T-helper 2 cell treated with Interferon-gamma antibody and Interleukin-4, amounts not matched to agents 100 ng/mL and 5 ng/mL, for 36 hours (primary cell): ENCODE measurements at regions not wholly inside any gene's neighbourhood (a gene's known extent, or its start where the extent isn't known, plus 50 kb on each side); places are given as distances from the start of the nearest gene placed in this dataset.
"Not testable (repeated sequence)": the region's sequence is repeated elsewhere in the genome, so short reads cannot be mapped to it uniquely, and the experiment has no call there.

ENCODE experiments used
- intact Hi-C: fragments of 100-400 bp; cut with micrococcal nuclease; formaldehyde crosslinking; loops from one replicate; pipeline ENCODE4 v1.15.1; 2023

DNA sequence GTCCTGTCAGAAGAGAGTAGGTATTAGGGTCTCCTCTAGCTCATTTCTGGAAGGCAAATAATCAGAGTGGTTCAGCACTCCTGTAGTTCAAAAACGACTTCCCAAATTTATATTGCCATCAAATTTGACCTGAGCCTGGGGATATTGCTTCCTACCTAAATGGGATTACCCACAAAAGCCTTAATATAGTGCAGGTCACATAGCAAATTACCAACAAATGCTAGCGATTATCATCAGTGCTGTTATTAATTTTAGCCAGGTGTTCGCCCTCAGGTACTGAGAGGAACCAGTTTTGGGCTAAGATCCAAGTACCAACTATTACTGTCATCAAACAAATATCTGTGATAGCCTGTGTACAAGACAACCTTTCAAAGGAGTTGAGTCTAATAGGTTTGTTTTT is 661.8 kb upstream of the PTBP2 start:
- intact Hi-C loops = no loop called here

DNA sequence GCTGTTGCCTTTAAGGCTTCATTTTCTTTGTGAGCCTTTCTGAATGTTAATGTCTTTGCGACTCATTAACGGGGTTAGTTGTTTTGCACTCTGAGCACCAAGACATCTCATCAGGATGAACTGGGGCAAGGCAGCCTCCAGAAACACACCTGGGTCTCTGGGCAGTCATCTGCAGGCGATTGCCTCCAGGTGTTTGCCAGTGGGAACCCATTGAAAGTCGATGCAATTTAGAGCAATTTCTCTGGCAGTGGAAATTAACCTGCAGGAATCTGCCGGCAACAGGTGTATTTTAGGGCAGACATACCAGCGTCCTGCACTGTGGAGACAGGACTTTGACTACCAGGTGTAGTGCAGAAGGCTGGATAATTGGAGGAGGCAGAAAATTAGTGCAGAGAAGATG is 661.0 kb upstream of the PTBP2 start:
- intact Hi-C loops = no loop called here

DNA sequence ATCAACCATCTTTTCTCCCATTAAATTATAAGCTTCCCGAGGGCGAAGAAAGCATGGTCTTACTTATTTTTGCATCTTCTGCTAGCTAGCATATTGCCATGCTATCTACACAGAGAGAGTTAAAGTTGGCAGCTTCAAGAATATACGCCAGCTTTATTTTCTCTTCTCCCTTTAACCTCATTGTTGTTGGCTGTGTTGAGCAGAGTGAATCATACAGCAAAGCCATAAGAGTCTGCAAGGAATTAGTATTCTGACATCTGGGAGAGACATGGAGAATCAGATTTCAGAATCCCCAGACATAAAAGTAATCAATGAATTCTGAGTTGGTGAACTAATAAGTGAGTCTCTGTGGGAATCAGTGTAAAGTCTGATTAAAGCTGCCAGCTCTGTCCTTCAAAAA is 649.6 kb upstream of the PTBP2 start:
- intact Hi-C loops = no loop called here

DNA sequence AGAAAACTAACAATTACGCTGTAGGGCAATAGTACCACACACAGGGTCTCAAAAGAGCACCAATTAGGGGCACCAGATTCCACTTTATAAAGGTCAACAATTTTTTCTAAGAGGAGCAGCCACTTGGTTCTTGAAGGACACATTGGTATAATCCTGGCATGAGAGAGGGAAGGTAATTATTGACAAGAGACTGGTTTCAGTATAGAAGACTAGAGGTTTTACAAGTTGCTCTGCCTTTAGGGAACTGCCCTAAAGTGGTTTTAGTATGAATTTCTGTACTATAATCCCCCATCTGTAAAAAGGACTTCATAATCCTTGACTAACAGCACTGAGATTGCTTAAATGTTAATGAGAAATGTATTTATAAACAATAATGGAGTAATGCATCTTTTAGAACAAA is 648.5 kb upstream of the PTBP2 start:
- intact Hi-C loops = no loop called here

DNA sequence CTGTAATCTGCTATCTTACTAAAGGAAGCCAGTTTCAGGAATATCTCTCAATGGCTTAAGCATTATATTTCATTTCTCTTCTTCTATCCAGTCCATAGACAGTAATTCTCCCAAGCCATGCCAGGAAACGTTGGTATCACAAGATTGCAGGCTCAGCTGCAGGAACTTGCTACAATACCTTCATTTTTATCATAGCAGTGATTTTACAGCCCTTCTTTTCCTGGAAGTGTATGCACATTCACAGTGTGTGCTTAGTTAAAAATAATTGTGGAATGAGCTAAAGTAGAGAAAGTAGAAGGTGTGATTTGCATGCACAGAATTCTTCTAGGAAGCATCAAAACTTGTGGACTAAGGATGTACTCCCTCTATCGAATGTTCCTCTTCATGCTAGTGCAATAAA is 647.2 kb upstream of the PTBP2 start:
- intact Hi-C loops = no loop called here

DNA sequence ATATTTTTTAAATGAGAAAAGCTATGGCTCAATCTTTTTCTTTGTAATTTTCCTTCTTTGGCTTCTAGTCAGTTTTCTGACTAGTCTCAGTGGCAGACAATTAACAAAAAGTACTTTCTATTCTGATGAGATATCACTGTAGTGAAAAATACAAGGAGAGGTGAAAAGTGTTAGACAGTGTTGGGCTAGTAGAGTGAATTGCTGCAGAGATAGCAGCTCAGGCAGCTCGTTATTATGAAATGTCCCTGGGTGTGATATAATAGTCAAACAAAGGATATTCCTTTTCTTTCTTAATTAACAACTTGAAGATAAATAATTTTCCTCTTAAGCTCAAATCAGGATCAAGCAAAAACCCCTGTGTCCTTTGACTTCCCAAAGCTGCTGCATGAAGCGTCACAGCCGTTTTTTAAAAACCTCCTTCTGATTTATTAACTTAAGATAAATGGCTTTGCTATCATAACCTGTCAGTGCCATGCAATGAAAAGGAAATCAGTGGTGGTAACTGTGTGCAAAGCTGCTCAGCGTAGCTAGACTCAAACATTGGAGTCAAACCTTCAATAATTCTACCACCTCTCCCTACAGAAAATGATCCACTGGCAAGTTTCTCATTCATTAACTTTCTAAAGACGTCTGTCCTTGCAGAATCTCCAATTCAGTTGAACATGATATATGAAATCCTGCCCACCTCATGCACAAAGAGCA is 646.6 kb upstream of the PTBP2 start:
- intact Hi-C loops = no loop called here

DNA sequence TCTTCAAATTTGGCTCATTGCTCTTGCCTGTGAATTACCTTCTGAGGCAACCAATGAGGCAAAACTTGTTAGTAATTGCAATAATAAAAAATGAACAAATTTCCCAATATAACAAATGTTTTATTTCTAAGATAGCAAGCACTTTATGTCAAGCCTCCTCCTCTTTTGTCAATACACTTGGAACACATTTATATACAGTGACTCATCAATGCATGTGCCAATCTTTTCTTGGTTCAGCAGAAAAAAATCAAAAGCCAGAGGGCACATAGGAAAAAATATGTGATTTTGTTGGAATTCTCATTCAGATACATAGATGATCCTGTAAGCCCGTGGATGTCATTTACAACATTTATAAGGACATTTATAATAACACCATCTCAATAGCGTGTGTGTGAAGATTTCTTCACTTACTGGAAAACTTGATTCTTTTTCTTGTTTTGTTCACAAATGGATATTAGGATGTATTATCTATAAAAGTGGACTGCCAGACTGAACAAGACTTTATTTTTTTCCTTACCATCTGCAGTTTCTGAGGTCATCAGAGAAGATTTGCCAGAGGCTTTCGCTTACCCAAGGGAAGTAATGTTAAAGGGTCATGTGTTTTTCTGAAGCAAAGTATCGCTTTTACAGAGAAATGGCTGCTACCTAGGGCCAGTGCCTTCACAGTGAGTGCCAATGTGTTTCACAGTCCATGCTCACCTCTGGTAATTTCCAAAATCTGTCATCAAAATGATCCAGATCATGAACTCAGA is 645.7 kb upstream of the PTBP2 start:
- intact Hi-C loops = no loop called here

DNA sequence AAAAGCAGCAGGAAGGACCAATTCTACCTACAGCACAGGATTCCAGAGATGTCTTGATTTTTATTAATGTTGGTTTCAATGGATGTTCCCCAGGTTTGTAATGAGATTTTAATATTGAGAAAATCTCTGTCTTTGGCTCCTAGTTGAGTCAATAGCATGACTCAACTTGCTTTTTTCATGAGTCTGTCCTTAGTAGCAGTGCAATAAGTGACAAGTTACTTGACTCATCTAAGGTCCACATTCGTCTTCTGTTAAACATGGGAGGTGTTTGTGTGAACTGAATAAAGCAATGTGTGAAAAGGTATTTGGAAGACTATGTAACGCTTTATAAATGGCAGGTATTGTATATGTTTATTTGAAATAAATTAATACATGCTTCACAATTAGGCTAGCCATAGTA is 645.0 kb upstream of the PTBP2 start:
- intact Hi-C loops = no loop called here

DNA sequence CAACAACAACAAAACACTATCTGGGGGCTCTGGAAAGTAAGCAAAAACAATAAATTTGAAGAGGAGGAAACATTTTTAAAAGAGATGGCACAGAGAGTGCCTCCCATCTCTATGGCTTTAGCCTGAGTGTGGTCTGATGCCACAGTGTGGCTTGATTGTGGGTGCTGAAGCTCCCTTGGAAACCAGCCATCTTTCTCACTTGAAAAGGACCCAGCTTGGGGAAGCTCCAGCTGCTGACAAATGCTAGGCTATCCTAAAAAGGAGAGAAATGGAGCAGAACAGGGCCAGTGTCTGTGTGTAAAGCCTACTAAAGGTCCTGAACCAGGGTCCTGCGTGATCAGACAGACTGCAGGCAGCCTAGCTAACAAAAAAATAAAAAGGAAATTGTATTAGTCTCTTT is 642.0 kb upstream of the PTBP2 start:
- intact Hi-C loops = no loop called here

DNA sequence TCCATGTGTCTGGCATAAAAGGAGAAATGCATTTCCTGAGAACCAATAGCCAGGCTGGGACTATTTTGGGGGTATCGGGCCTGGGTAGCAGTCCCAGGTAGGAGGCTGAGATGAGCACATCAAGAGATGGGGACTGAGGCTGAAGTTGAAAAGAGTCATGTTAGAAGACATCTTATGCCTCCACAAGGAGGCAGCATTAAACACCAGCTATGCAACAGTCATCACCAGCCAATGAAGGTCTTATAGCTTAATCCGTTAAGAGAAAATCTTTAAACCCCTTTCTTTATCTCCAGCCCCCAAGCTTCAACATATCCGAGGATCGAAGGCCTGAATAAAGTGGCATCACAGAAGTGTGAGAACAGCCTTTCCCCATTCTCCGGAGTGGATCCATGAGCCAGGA is 640.7 kb upstream of the PTBP2 start:
- intact Hi-C loops = no loop called here

DNA sequence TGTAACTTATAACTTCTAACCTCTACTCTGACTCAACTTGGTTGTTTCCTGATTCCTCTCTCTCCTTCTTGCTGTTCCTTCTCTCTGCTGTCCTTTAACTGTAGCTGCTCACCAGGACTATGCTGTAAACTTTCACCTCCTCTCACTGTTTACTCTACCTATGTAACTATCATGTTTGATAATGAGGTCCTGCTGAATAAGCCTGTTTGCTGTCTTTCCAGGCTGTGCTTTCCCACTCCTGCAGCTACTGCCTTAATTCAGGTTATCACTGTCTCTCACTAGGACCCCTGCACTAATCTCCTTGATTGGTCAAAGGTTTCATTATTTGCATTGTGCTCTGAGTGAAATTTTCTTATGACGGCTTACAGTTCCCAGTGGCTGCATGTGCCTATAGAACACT is 633.9 kb upstream of the PTBP2 start:
- intact Hi-C loops = no loop called here

DNA sequence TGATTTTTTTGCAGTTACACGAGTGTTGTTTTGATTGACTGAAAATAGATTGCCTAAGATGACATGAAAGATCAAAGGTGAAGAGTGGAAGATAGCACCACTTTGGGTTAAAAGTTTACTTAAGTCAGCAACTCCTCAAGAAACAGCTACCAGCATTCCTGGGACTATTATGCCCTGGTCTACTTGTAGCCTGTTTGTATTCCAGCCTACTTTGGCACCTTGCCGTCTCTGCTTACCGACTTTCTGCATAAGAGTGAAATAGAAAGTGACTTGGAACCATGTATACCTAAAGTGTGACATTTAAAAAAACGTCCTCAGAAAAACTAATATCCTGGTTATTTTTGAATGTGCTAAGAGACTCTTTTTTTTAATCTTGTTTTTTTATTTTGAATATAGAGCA is 631.5 kb upstream of the PTBP2 start:
- intact Hi-C loops = no loop called here

DNA sequence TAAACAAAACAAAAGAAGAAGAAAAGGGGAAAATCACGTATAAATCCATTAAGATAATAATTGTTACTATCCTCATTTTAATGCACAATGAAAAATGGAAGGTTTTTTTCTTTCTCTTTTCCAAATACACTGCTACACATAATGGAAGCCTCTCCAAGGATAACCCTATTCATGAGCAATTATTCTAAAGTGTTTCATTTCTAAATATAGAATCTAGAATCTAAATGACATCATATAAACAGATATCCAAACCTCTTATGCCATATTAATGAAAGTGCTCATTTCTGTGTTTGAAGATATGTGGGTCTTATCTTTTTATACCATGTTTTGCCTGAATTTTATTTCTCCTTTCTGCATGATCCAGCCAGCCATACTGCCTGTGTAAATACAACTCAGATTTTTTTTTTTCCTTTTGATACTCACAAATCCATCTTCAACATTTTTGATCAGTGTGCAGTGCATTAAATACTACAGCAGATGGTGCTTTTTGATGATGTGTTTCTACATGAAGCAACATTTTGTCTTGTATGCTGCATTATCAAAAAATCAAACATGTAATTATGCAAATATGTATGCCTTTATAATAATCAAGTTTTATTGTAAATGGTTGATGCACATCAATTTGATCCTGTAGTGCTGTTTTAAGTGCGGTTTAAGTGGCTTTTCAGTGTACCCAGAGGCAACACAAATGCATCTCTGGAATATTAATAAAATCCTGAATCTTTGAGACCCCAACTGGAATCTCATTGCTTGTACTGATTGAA is 625.6 kb upstream of the PTBP2 start:
- intact Hi-C loops = no loop called here

DNA sequence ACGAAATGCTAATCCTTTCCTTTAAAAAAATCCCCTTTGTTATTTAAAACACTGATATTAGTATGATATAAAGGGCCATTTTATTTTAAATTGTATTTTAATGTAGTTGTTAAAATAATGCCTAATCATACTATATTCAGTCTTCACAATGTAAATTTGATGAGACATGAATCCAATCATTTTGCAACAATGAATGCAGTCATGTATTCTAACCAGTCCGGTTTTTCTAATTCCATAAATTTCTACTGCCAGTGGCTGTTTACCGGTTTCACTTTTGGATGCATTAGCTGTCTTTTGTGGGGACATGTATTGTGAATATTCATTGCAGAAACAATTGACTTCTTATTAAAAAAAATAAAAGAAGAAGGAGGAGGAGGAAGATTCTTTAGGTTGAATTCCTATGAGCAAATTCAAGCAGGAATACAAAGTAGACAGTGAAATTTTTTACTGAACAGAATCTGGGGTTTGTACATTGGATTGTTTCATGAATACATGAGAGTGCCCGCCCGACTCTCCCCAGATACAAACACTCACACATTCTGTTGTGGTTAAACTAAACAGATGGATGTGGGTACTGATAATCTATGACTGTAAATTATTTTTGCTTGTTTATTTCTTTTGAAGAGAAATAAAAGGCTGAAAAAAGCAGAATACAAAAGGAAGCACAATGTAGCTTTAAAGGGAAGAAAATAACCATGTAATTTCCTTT is 624.8 kb upstream of the PTBP2 start:
- intact Hi-C loops = no loop called here

DNA sequence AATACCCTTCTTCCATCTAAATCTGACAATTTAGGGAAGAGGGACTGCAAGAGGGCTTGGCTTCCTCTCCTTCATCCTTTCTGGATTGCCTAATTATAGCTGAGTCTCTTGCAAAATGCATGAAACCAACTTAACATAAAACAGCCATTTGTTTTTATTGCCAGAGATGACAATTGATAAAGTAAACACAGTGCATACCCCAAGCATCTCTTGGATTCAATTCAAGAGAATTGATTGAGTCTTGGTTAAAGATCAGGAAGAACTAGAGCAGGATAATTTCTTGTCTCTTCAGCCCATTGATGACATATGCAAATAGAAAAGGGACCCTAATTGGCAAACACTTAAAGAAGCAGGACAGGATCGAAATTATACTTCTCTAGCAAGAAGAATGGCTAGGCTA is 617.1 kb upstream of the PTBP2 start:
- intact Hi-C loops = no loop called here

DNA sequence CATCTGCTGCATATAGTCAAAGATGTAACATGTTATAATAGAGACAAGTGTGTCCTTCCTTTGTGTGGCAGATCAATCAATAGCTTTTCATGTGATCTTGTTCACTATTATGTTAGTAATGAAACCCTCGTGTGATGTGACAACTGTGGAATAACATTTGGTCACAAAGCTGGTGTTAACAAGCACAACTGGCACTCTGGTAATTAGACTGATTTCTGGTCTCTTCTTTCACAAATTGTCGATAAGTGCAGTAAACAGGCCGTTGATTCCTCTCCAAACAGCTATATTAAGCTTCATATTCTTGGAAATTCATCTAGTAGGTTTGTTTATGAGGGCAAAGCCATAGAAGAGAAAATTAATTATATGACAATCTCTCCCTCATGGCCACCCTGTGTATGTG is 616.7 kb upstream of the PTBP2 start:
- intact Hi-C loops = no loop called here

DNA sequence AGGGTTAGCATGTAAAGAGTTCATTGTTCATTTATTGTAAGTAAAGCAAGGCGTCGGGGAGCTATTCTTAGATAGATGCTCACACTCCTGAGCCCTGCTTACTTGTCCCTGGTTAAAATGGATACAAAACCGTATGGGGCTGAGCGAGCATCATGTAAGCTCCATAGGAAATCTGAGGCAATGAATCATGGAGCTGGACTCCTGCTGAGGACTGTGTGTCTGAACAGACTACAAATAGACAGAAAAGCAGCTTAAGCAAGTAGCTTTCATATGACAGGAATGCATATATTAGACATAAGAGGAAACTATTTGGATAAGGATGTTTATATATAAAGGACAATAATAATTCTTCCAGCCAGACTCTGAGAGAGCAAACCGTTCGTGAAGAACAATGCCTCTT is 604.9 kb upstream of the PTBP2 start:
- intact Hi-C loops = no loop called here

DNA sequence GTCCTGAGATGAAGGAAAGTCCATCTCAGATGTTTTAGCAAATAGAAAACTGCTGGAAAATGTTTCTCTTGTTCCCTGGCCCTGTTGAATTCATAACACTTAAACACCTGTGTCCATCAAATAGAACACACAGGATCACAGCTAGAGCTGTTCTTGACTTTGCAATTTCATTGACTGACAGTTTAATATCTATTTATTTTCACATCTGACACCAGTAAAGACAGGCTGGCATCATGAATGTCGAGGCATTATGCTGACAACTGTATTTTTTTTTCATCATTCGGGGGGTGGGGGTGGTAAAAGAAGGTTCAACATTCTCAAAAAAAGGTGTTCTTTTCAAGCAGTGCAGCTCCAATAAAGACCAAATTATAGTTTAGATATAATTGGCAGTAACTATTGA is 591.2 kb upstream of the PTBP2 start:
- intact Hi-C loops = no loop called here

DNA sequence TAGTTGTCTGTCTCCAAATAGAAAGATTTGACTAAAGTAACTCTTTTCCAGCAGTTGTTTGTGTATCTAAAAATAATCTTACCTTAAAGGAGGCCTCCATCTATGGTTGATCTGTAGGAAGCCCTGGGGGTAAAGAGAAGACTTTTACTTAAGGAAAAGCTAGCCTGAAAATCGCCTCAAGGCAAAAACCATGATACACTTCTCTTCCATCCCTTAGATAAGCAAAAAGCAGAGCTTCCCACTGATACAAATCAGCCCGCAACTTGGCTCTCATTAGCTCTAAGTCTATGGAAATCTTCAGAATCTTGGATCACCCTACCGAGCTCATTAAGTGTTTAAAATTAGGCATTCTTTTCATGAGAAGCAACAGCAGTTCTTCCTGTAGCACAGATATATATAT is 576.9 kb upstream of the PTBP2 start:
- intact Hi-C loops = no loop called here

DNA sequence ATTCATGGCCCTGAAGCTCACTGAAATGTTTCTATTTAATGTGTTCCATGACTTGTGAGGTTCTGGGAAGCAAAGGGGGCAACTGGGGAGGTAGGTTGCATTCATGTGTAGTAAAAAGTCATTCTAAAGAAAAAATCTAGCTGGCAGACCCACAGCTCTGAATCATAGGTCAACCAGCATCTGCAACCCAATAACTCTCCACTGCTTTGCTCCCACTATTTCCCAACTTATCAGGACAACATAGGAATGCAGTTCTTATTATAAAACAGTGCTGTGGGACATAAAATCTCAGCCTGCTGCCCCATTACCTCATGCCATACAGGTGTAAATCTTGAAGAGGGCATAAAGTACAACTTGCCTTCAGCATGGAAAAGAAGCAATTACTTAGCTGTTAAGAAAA is 576.1 kb upstream of the PTBP2 start:
- intact Hi-C loops = no loop called here

DNA sequence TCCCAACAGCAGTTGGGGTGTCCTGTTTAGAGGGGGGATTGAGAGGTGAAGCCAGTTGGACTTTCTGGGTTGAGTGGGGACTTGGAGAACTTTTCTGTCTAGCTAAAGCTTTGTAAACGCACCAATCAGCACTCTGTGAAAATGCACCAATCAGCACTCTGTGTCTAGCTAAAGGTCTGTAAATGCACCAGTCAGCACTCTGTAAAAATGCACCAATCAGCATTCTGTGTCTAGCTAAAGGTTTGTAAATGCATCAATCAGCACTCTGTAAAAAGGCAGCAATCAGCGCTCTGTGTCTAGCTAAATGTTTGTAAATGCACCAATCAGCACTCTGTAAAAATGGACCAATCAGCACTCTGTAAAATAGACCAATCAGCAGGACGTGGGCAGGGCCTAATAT is 568.6 kb upstream of the PTBP2 start:
- intact Hi-C loops = not testable (repeated sequence)

DNA sequence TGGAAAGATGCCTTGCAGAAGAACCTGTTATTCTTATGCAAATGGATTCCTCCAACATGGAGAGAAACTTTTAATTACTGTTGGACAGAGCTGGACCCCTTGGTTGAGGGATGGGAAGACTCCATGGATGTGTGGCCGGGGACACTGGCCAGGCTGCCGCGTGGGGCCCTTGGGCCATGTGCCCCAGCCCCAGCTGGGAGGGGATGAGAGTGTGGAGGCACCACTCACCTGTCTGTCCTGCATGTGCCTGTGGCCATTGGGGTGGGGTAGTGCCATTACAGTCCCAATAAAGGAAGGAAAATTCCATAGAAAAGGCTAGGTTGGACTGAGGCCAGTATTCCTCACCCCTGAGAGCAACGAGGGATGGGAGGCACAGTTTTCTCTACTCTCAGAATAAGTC is 564.5 kb upstream of the PTBP2 start:
- intact Hi-C loops = no loop called here
